22Rv1 (cell line): ENCODE measurements at regions not wholly inside any gene's neighbourhood (a gene's known extent, or its start where the extent isn't known, plus 50 kb on each side); places are given as distances from the start of the nearest gene placed in this dataset.
"Not testable (repeated sequence)": the region's sequence is repeated elsewhere in the genome, so short reads cannot be mapped to it uniquely, and the experiment has no call there.

Source experiments
- H3K27ac ChIP-seq: fragments of 450-650 bp; 2 replicates; pipeline ENCODE4 v1.5.1; 2017
- CTCF ChIP-seq: fragments of 450-650 bp; IDR thresholded peaks from 2 replicates; pipeline ENCODE4 v1.5.1; 2017; ENCODE audit warnings: mild to moderate bottlenecking
- ZFX ChIP-seq: fragments of 450-650 bp; IDR thresholded peaks from 2 replicates; pipeline ENCODE4 v1.6.1; 2017; ENCODE audit warnings: antibody characterized with exemption, borderline replicate concordance

GRCh38 chr3:177461765-177462164, 264.5 kb upstream of the TBL1XR1 start:
- H3K27ac ChIP-seq, result no peak overlapping the region
- TF ChIP-seq ZFX (no peak), CTCF (no peak)

- not testable (repeated sequence) for H3K27ac ChIP-seq
Observed at GRCh38 chr3:177463341-177463740, 266.1 kb upstream of the TBL1XR1 start.

GRCh38 chr3:177463863-177464262, 266.6 kb upstream of the TBL1XR1 start:
- no peak overlapping the region for H3K27ac ChIP-seq
- TF ChIP-seq ZFX (no peak), CTCF (no peak)

GRCh38 chr3:177464392-177465256, 267.3 kb upstream of the TBL1XR1 start:
- no peak for TF ChIP-seq ZFX
- no peak for TF ChIP-seq CTCF

GRCh38 chr3:177465257-177465642, 268.0 kb upstream of the TBL1XR1 start:
- no peak overlapping the region for H3K27ac ChIP-seq
- no peak for TF ChIP-seq CTCF
- no peak for TF ChIP-seq ZFX

More at GRCh38 chr3:177464392-177465256, 267.3 kb upstream of the TBL1XR1 start:
- no peak overlapping the region for H3K27ac ChIP-seq

GRCh38 chr3:177466074-177466473, 268.8 kb upstream of the TBL1XR1 start:
- H3K27ac ChIP-seq, result no peak overlapping the region
- no peak for TF ChIP-seq CTCF
- TF ChIP-seq ZFX, result no peak

- not testable (repeated sequence) for H3K27ac ChIP-seq
Observed at GRCh38 chr3:177466622-177467021, 269.3 kb upstream of the TBL1XR1 start.

- H3K27ac ChIP-seq, result no peak overlapping the region
- TF ChIP-seq CTCF, result no peak
- TF ChIP-seq ZFX, result no peak
Observed at GRCh38 chr3:177467247-177467985, 270.1 kb upstream of the TBL1XR1 start.
